Tibial artery (tissue), 4 donors: ENCODE measurements at regions not wholly inside any gene's neighbourhood (a gene's known extent, or its start where the extent isn't known, plus 50 kb on each side); places are given as distances from the start of the nearest gene placed in this dataset.

ENCODE experiments used
- DNase-seq, 2 donors: peaks; one replicate each; pipeline ENCODE4 v3.0.0-alpha.2; 2019
- H3K27ac ChIP-seq, 2 donors: fragments of 200-600 bp; sonication (generic) in 1 of 2; 1 replicate in 1 of 2; 2 replicates in 1 of 2; pipeline ENCODE4 v1.5.1; 2018 to 2019; ENCODE audit warnings: mild to moderate bottlenecking in 1 of 2
- H3K27me3 ChIP-seq, 2 donors: fragments of 200-600 bp; sonication (generic) in 1 of 2; one replicate each; pipeline versions ENCODE4 v1.5.1 to v1.6.0; 2016 to 2019
- H3K36me3 ChIP-seq, 3 donors: fragments of 200-600 bp; sonication (generic) in 2 of 3; one replicate each; pipeline ENCODE4 v1.5.1; 2016 to 2019; ENCODE audit warnings: mild to moderate bottlenecking in 2 of 3
- H3K4me1 ChIP-seq, 4 donors: fragments of 200-600 bp; sonication (generic) in 2 of 4; 1 replicate in 3 of 4; 2 replicates in 1 of 4; pipeline ENCODE4 v1.5.1; 2016 to 2019
- H3K4me3 ChIP-seq, 2 donors: fragments of 200-600 bp; sonication (generic) in 1 of 2; 1 replicate in 1 of 2; 2 replicates in 1 of 2; pipeline ENCODE4 v1.5.1; 2018 to 2019; ENCODE audit warnings: mild to moderate bottlenecking in 2 of 2
- H3K9me3 ChIP-seq, 3 donors: fragments of 200-600 bp; sonication (generic) in 1 of 3; one replicate each; pipeline ENCODE4 v1.5.1; 2016 to 2019
- CTCF ChIP-seq, 2 experiments: fragments of 200-600 bp in 1 of 2; fragments of 450-650 bp in 1 of 2; IDR thresholded peaks; one replicate each; pipeline ENCODE4 v1.5.1; 2017 to 2019; ENCODE audit warnings: antibody characterized with exemption in 2 of 2, mild to moderate bottlenecking in 1 of 2, moderate library complexity in 1 of 2
- intact Hi-C: fragments of 100-400 bp; cut with DNase I; formaldehyde crosslinking; loops from one replicate; pipeline ENCODE4 v1.15.0; 2023; ENCODE audit warnings: low total_unique reads

GRCh38 chr10:36263871-36264270, 621.8 kb upstream of the FZD8 start:
- intact Hi-C loops, result no loop called here

GRCh38 chr10:36256948-36257356, 614.9 kb upstream of the FZD8 start:
- Histone ChIP-seq H3K9me3 (no peaks in the 10 kb centered on the region), H3K27me3 (no peaks in the 10 kb centered on the region), H3K36me3 (no peaks in the 10 kb centered on the region), H3K27ac (no peak overlapping the region), H3K4me1 (peaks cover 0 to 28% (median 11%) of the 10 kb centered on the region in 4 donors), H3K4me3 (no peak overlapping the region)
- peak in 1 of 2 donors; percentile 24 for DNase-seq
- TF ChIP-seq CTCF (IDR thresholded peaks at IDR 0.05), result no peak
- intact Hi-C loops, result no loop called here

More at GRCh38 chr10:36263871-36264270, 621.8 kb upstream of the FZD8 start:
- Histone ChIP-seq H3K27me3 (no peaks in the 10 kb centered on the region), H3K27ac (no peak overlapping the region), H3K4me3 (no peak overlapping the region), H3K36me3 (no peaks in the 10 kb centered on the region), H3K9me3 (no peaks in the 10 kb centered on the region), H3K4me1 (peaks cover 0 to 7% (median 0%) of the 10 kb centered on the region in 4 donors)
- TF ChIP-seq CTCF (IDR thresholded peaks at IDR 0.05), result no peak
- DNase-seq, result no peak

- no peak for TF ChIP-seq CTCF (IDR thresholded peaks at IDR 0.05)
- no peak for DNase-seq
- peak overlapping the region; percentile 1 to 17 for H3K27ac ChIP-seq
- H3K27me3 ChIP-seq, result no peaks in the 10 kb centered on the region
- no peak overlapping the region for H3K4me3 ChIP-seq
- intact Hi-C loops, result no loop called here
- no peaks in the 10 kb centered on the region for H3K9me3 ChIP-seq
- H3K4me1 ChIP-seq, result peaks cover 0 to 28% (median 11%) of the 10 kb centered on the region in 4 donors
- H3K36me3 ChIP-seq, result no peaks in the 10 kb centered on the region
Measured at GRCh38 chr10:36256166-36256565, 614.1 kb upstream of the FZD8 start.

GRCh38 chr10:36254199-36254598, 612.1 kb upstream of the FZD8 start:
- Histone ChIP-seq H3K9me3 (no peaks in the 10 kb centered on the region), H3K4me3 (no peak overlapping the region), H3K36me3 (no peaks in the 10 kb centered on the region), H3K4me1 (peaks cover 0 to 28% (median 11%) of the 10 kb centered on the region in 4 donors), H3K27me3 (no peaks in the 10 kb centered on the region), H3K27ac (peak overlapping the region in 1 of 2 donors; percentile 29)
- peak; percentile 72 to 74 for DNase-seq
- intact Hi-C loops, result no loop called here
- TF ChIP-seq CTCF (IDR thresholded peaks at IDR 0.05), result no peak

- intact Hi-C loops, result no loop called here
- H3K27me3 ChIP-seq, result no peaks in the 10 kb centered on the region
- peaks cover 0 to 28% (median 11%) of the 10 kb centered on the region in 4 donors for H3K4me1 ChIP-seq
- TF ChIP-seq CTCF (IDR thresholded peaks at IDR 0.05), result no peak
- H3K27ac ChIP-seq, result peak overlapping the region in 1 of 2 donors; percentile 29
- H3K36me3 ChIP-seq, result no peaks in the 10 kb centered on the region
- no peak for DNase-seq
- no peaks in the 10 kb centered on the region for H3K9me3 ChIP-seq
- H3K4me3 ChIP-seq, result no peak overlapping the region
Measured at GRCh38 chr10:36253731-36254130, 611.6 kb upstream of the FZD8 start.

- Histone ChIP-seq H3K27me3 (no peaks in the 10 kb centered on the region), H3K27ac (no peak overlapping the region), H3K4me3 (no peak overlapping the region), H3K9me3 (no peaks in the 10 kb centered on the region), H3K4me1 (peaks cover 0 to 16% (median 6%) of the 10 kb centered on the region in 4 donors), H3K36me3 (no peaks in the 10 kb centered on the region)
- TF ChIP-seq CTCF (IDR thresholded peaks at IDR 0.05), result no peak
- DNase-seq, result no peak
- intact Hi-C loops, result no loop called here
Measured at GRCh38 chr10:36251068-36251467, 609.0 kb upstream of the FZD8 start.
